HEK293 (cell line): ENCODE measurements at regions not wholly inside any gene's neighbourhood (a gene's known extent, or its start where the extent isn't known, plus 50 kb on each side); places are given as distances from the start of the nearest gene placed in this dataset.

Experiments used
- CTCF ChIA-PET: fragments of 350-600 bp; formaldehyde crosslinking; extraction: SDS; loops from one replicate; lab custom pipeline; 2021; ENCODE audit warnings: antibody characterized with exemption; lab: Yijun Ruan, JAX
- POLR2A ChIA-PET: fragments of 300-600 bp; formaldehyde crosslinking; extraction: SDS; loops from one replicate; lab custom pipeline; 2020; ENCODE audit warnings: antibody characterized with exemption, inconsistent platforms; lab: Yijun Ruan, JAX
- H3K27ac ChIP-seq: fragments of 200-500 bp; sonication (Bioruptor generic); 2 replicates; pipeline ENCODE4 v1.5.1; 2014; ENCODE audit warnings: low read depth, low read length, control low read depth, inconsistent platforms; ENCODE audit errors: extremely low read depth
- H3K36me3 ChIP-seq, 2 experiments: fragments of 200-500 bp in 1 of 2; sonication (Bioruptor generic) in 1 of 2; 1 replicate in 1 of 2; 2 replicates in 1 of 2; pipeline ENCODE4 v1.5.1; 2014 to 2017; ENCODE audit warnings: inconsistent platforms in 2 of 2, low read length in 2 of 2; ENCODE audit not compliant: control insufficient read depth in 2 of 2, insufficient read depth in 1 of 2
- H3K4me1 ChIP-seq: fragments of 200-500 bp; sonication (Bioruptor generic); 2 replicates; pipeline ENCODE4 v1.5.1; 2014; ENCODE audit warnings: mild to moderate bottlenecking, low read length, inconsistent platforms; ENCODE audit not compliant: control insufficient read depth, insufficient read depth
- H3K4me3 ChIP-seq: 2 replicates; pipeline ENCODE4 v1.5.1; 2011; ENCODE audit warnings: low read depth, mild to moderate bottlenecking, control low read depth, low read length, moderate library complexity
- H3K9me3 ChIP-seq: fragments of 200-500 bp; sonication (Bioruptor generic); 2 replicates; pipeline ENCODE4 v1.5.1; 2014; ENCODE audit warnings: low read depth, low read length, inconsistent platforms; ENCODE audit not compliant: control insufficient read depth, insufficient read depth
- AEBP2 ChIP-seq: fragments of 450-650 bp; formaldehyde crosslinking; IDR thresholded peaks from 2 replicates; pipeline ENCODE4 v1.5.1; 2016; ENCODE audit warnings: missing biosample characterization, missing genetic modification characterization, borderline replicate concordance
- INSM2 ChIP-seq: fragments of 450-650 bp; formaldehyde crosslinking; IDR thresholded peaks from 2 replicates; pipeline ENCODE4 v1.5.1; 2016; ENCODE audit warnings: missing biosample characterization, missing genetic modification characterization
- KLF9 ChIP-seq: fragments of 450-650 bp; formaldehyde crosslinking; IDR thresholded peaks from 2 replicates; pipeline ENCODE4 v1.5.1; 2016; ENCODE audit warnings: missing biosample characterization, missing genetic modification characterization, low read depth
- MYNN ChIP-seq: fragments of 450-650 bp; formaldehyde crosslinking; IDR thresholded peaks from 2 replicates; pipeline ENCODE4 v1.5.1; 2016; ENCODE audit warnings: missing biosample characterization, missing genetic modification characterization, borderline replicate concordance
- PRDM6 ChIP-seq: fragments of 450-650 bp; formaldehyde crosslinking; IDR thresholded peaks from 2 replicates; pipeline ENCODE4 v1.5.1; 2017; ENCODE audit warnings: missing biosample characterization, missing genetic modification characterization
- REPIN1 ChIP-seq: fragments of 450-650 bp; formaldehyde crosslinking; IDR thresholded peaks from 2 replicates; pipeline ENCODE4 v1.5.1; 2017; ENCODE audit warnings: missing biosample characterization, missing genetic modification characterization, low read depth
- ZNF10 ChIP-seq: fragments of 450-650 bp; formaldehyde crosslinking; IDR thresholded peaks from 2 replicates; pipeline ENCODE4 v1.5.1; 2017; ENCODE audit warnings: missing biosample characterization, missing genetic modification characterization
- ZNF248 ChIP-seq: fragments of 450-650 bp; formaldehyde crosslinking; IDR thresholded peaks from 2 replicates; pipeline ENCODE4 v1.5.1; 2017; ENCODE audit warnings: missing biosample characterization, missing genetic modification characterization
- ZNF350 ChIP-seq: fragments of 450-650 bp; formaldehyde crosslinking; IDR thresholded peaks from 2 replicates; pipeline ENCODE4 v1.5.0; 2017; ENCODE audit warnings: missing biosample characterization, mild to moderate bottlenecking, missing genetic modification characterization
- ZNF416 ChIP-seq: fragments of 450-650 bp; formaldehyde crosslinking; IDR thresholded peaks from 2 replicates; pipeline ENCODE4 v1.5.1; 2016; ENCODE audit warnings: missing biosample characterization, missing genetic modification characterization
- ZNF473 ChIP-seq: fragments of 450-650 bp; formaldehyde crosslinking; IDR thresholded peaks from 2 replicates; pipeline ENCODE4 v1.5.1; 2017; ENCODE audit warnings: missing biosample characterization, missing genetic modification characterization
- ZNF548 ChIP-seq: fragments of 450-650 bp; formaldehyde crosslinking; IDR thresholded peaks from 2 replicates; pipeline ENCODE4 v1.5.1; 2016; ENCODE audit warnings: missing biosample characterization, missing genetic modification characterization
- ZNF558 ChIP-seq: fragments of 450-650 bp; formaldehyde crosslinking; IDR thresholded peaks from 2 replicates; pipeline ENCODE4 v1.5.1; 2016; ENCODE audit warnings: missing biosample characterization, missing genetic modification characterization
- ZNF600 ChIP-seq: fragments of 450-650 bp; formaldehyde crosslinking; IDR thresholded peaks from 2 replicates; pipeline ENCODE4 v1.5.1; 2016; ENCODE audit warnings: missing biosample characterization, missing genetic modification characterization
- ZNF639 ChIP-seq: fragments of 450-650 bp; formaldehyde crosslinking; IDR thresholded peaks from 2 replicates; pipeline ENCODE4 v1.5.1; 2016; ENCODE audit warnings: missing biosample characterization, missing genetic modification characterization
- ZNF645 ChIP-seq: fragments of 450-650 bp; formaldehyde crosslinking; IDR thresholded peaks from 2 replicates; pipeline ENCODE4; 2016; ENCODE audit warnings: missing biosample characterization, missing genetic modification characterization
- ZNF658 ChIP-seq: fragments of 450-650 bp; formaldehyde crosslinking; IDR thresholded peaks from 2 replicates; pipeline ENCODE4; 2016; ENCODE audit warnings: missing biosample characterization, missing genetic modification characterization
- ZNF660 ChIP-seq: fragments of 450-650 bp; IDR thresholded peaks from 2 replicates; pipeline ENCODE4 v1.5.1; 2018; ENCODE audit warnings: missing biosample characterization, mild to moderate bottlenecking, missing genetic modification characterization
- ZNF670 ChIP-seq: fragments of 450-650 bp; formaldehyde crosslinking; IDR thresholded peaks from 2 replicates; pipeline ENCODE4 v1.5.1; 2016; ENCODE audit warnings: missing biosample characterization, missing genetic modification characterization, low read depth
- ZNF791 ChIP-seq: fragments of 450-650 bp; formaldehyde crosslinking; IDR thresholded peaks from 2 replicates; pipeline ENCODE4 v1.5.1; 2016; ENCODE audit warnings: missing biosample characterization, missing genetic modification characterization
- ZXDB ChIP-seq: fragments of 450-650 bp; formaldehyde crosslinking; IDR thresholded peaks from 2 replicates; pipeline ENCODE4 v1.5.1; 2016; ENCODE audit warnings: missing biosample characterization, missing genetic modification characterization

- TF ChIP-seq PRDM6 (tag by site-specific recombination) (no peak), ZXDB (tag by site-specific recombination) (no peak), ZNF548 (tag by site-specific recombination) (no peak), ZNF645 (tag by site-specific recombination) (no peak), ZNF658 (no peak), KLF9 (tag by site-specific recombination) (no peak)
Observed at GRCh38 chr6:4549556-4550226, 226.5 kb upstream of the CDYL start (continued).

- H3K36me3 ChIP-seq = no peaks in the 10 kb centered on the region
- ChIA-PET CTCF (no interaction called here), POLR2A (no interaction called here)
- H3K27ac ChIP-seq = no peak overlapping the region
- H3K9me3 ChIP-seq = no peaks in the 10 kb centered on the region
- no peak overlapping the region for H3K4me3 ChIP-seq
- H3K4me1 ChIP-seq = no peaks in the 10 kb centered on the region
- TF ChIP-seq ZNF416 (no peak), INSM2 (tag by site-specific recombination) (no peak), AEBP2 (tag by site-specific recombination) (no peak), ZNF558 (tag by site-specific recombination) (no peak), ZNF791 (no peak), ZNF10 (tag by site-specific recombination) (no peak), ZNF660 (tag by site-specific recombination) (no peak), ZNF670 (tag by site-specific recombination) (no peak), ZNF248 (no peak), ZNF639 (tag by site-specific recombination) (no peak), ZNF350 (tag by site-specific recombination) (no peak), ZNF473 (tag by site-specific recombination) (no peak), MYNN (tag by site-specific recombination) (no peak), REPIN1 (tag by site-specific recombination) (no peak), ZNF600 (no peak)
- TF ChIP-seq, all 188 proteins: peak for 0
Observed at GRCh38 chr6:4545893-4546292, 230.3 kb upstream of the CDYL start.
